ENCODE measurements at regions not wholly inside any gene's neighbourhood (a gene's known extent, or its start where the extent isn't known, plus 50 kb on each side); places are given as distances from the start of the nearest gene placed in this dataset.
A peak's percentile ranks its signal among the peaks of the same experiment; 100 is the strongest.

- no peak overlapping the region for H3K4me2 ChIP-seq
- TF ChIP-seq EZH2 (IDR thresholded peaks at IDR 0.05; ENCODE audit: low read depth, unreplicated experiment), result no peak
- TF ChIP-seq REST (IDR thresholded peaks at IDR 0.05; ENCODE audit: unreplicated experiment), result no peak
- no peak for TF ChIP-seq ETS1 (IDR thresholded peaks at IDR 0.05)
- no peak for TF ChIP-seq POLR2AphosphoS5 (IDR thresholded peaks at IDR 0.05; ENCODE audit: low read depth)
- no peak for TF ChIP-seq NANOG (IDR thresholded peaks at IDR 0.05; ENCODE audit: borderline replicate concordance)
- no peak for TF ChIP-seq CTCF (conservative IDR thresholded peaks at IDR 0.05; ENCODE audit: low read depth in 2 of 2)
- no peak for TF ChIP-seq JUNB (IDR thresholded peaks at IDR 0.05; ENCODE audit: unreplicated experiment)
- no peaks in the 10 kb centered on the region for H3K36me3 Mint-ChIP-seq (ENCODE audit: low read depth)
- H3F3A ChIP-seq (replicated peaks; ENCODE audit: low read depth), result no peaks in the 10 kb centered on the region
- H2AFZ ChIP-seq, result no peak overlapping the region
- H3K27me3 ChIP-seq (ENCODE audit: insufficient read depth), result no peaks in the 10 kb centered on the region
- no peaks in the 10 kb centered on the region for H4K20me1 ChIP-seq (replicated peaks; ENCODE audit: insufficient read depth)
- no peak for DNase-seq (ENCODE audit: low spot score)
- H3K9me2 ChIP-seq (ENCODE audit: insufficient read depth), result 0 out of 2 replicates have a peak, but pooled peaks cover under 1% of the 10 kb centered on the region
- no peaks in the 10 kb centered on the region for H3K4me1 ChIP-seq (ENCODE audit: insufficient read depth)
- H3K79me2 ChIP-seq (replicated peaks; ENCODE audit: insufficient read depth), result no peaks in the 10 kb centered on the region
- no peak for ATAC-seq
- H3K36me3 ChIP-seq (ENCODE audit: insufficient read depth), result no peaks in the 10 kb centered on the region
- H3K4me3 Mint-ChIP-seq, result no peak overlapping the region
- no peak overlapping the region for H3K27ac ChIP-seq (ENCODE audit: low read depth)
- H3K27ac Mint-ChIP-seq, result no peak overlapping the region
- peaks cover 9% of the 10 kb centered on the region for H3K4me1 Mint-ChIP-seq
- no peak overlapping the region for H3K4me3 ChIP-seq
- H3K27me3 Mint-ChIP-seq (ENCODE audit: insufficient read depth, low read depth, poor library complexity), result peaks cover 4% of the 10 kb centered on the region
- no peaks in the 10 kb centered on the region for H3K9me3 Mint-ChIP-seq
Measured at GRCh38 chr6:27854421-27854820, 57.8 kb downstream of the OR2B2 start.

GRCh38 chr6:27851440-27851839 is 60.8 kb downstream of the OR2B2 start:
- H2AFZ ChIP-seq, result no peak overlapping the region
- H3K4me2 ChIP-seq, result no peak overlapping the region

More at GRCh38 chr6:27851440-27851839, 60.8 kb downstream of the OR2B2 start:
- Mint-ChIP-seq H3K9me3 (no peaks in the 10 kb centered on the region), H3K4me1 (peaks cover 12% of the 10 kb centered on the region), H3K4me3 (no peak overlapping the region), H3K36me3 (ENCODE audit: low read depth) (no peaks in the 10 kb centered on the region), H3K27me3 (ENCODE audit: insufficient read depth, low read depth, poor library complexity) (peaks cover 6% of the 10 kb centered on the region), H3K27ac (no peak overlapping the region)
- no peak for DNase-seq (ENCODE audit: low spot score)
- Histone ChIP-seq H3K4me3 (no peak overlapping the region), H4K20me1 (replicated peaks; ENCODE audit: insufficient read depth) (no peaks in the 10 kb centered on the region), H3K27me3 (ENCODE audit: insufficient read depth) (no peaks in the 10 kb centered on the region), H3K36me3 (ENCODE audit: insufficient read depth) (no peaks in the 10 kb centered on the region), H3K4me1 (ENCODE audit: insufficient read depth) (no peaks in the 10 kb centered on the region), H3K9me2 (ENCODE audit: insufficient read depth) (no peaks in the 10 kb centered on the region), H3F3A (replicated peaks; ENCODE audit: low read depth) (no peaks in the 10 kb centered on the region), H3K79me2 (replicated peaks; ENCODE audit: insufficient read depth) (no peaks in the 10 kb centered on the region), H3K27ac (ENCODE audit: low read depth) (no peak overlapping the region)
- ATAC-seq, result peak; percentile 91
- no peak for TF ChIP-seq STAT1 (IDR thresholded peaks at IDR 0.05; ENCODE audit: unreplicated experiment)
- TF ChIP-seq EZH2 (IDR thresholded peaks at IDR 0.05; ENCODE audit: low read depth, unreplicated experiment), result no peak
- TF ChIP-seq CREB1 (CRISPR knock-in tag; IDR thresholded peaks at IDR 0.05; ENCODE audit: low read depth), result no peak
- no peak for TF ChIP-seq JUNB (IDR thresholded peaks at IDR 0.05; ENCODE audit: unreplicated experiment)
- 0 out of 2 replicates have a peak, but pooled peaks have one; percentile 56 for TF ChIP-seq ZNF462 (CRISPR knock-in tag; IDR thresholded peaks at IDR 0.05)
